Fibroblast of villous mesenchyme (primary cell): ENCODE measurements at regions not wholly inside any gene's neighbourhood (a gene's known extent, or its start where the extent isn't known, plus 50 kb on each side); places are given as distances from the start of the nearest gene placed in this dataset.

Experiments
- DNase-seq: peaks from one replicate; pipeline ENCODE4 v3.0.0-alpha.2; 2010; ENCODE audit warnings: low read depth
- H3K4me3 ChIP-seq: 2 replicates; pipeline ENCODE4 v1.5.1; 2011; ENCODE audit warnings: low read depth, mild to moderate bottlenecking, low read length
- TF ChIP-seq, protein P1 (sequence below): IDR thresholded peaks from 2 replicates; pipeline ENCODE4 v1.5.1; 2012; ENCODE audit warnings: low read depth, mild to moderate bottlenecking, low read length; ENCODE audit not compliant: insufficient read depth

GRCh38 chr7:25774675-25775074, 377.3 kb upstream of the NFE2L3 start:
- TF ChIP-seq, protein P1, sequence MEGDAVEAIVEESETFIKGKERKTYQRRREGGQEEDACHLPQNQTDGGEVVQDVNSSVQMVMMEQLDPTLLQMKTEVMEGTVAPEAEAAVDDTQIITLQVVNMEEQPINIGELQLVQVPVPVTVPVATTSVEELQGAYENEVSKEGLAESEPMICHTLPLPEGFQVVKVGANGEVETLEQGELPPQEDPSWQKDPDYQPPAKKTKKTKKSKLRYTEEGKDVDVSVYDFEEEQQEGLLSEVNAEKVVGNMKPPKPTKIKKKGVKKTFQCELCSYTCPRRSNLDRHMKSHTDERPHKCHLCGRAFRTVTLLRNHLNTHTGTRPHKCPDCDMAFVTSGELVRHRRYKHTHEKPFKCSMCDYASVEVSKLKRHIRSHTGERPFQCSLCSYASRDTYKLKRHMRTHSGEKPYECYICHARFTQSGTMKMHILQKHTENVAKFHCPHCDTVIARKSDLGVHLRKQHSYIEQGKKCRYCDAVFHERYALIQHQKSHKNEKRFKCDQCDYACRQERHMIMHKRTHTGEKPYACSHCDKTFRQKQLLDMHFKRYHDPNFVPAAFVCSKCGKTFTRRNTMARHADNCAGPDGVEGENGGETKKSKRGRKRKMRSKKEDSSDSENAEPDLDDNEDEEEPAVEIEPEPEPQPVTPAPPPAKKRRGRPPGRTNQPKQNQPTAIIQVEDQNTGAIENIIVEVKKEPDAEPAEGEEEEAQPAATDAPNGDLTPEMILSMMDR = no peak
- no peak for DNase-seq
- no peak overlapping the region for H3K4me3 ChIP-seq

- DNase-seq = no peak
- H3K4me3 ChIP-seq = no peak overlapping the region
- TF ChIP-seq, protein P1 = no peak
Observed at GRCh38 chr7:25775570-25775969, 376.4 kb upstream of the NFE2L3 start.

GRCh38 chr7:25775999-25776743, 375.8 kb upstream of the NFE2L3 start:
- TF ChIP-seq, protein P1 = no peak
- H3K4me3 ChIP-seq = no peak overlapping the region
- no peak for DNase-seq

GRCh38 chr7:25776744-25777123, 375.3 kb upstream of the NFE2L3 start:
- TF ChIP-seq, protein P1 = no peak
- no peak for DNase-seq
- H3K4me3 ChIP-seq = no peak overlapping the region

- H3K4me3 ChIP-seq = no peak overlapping the region
- no peak for DNase-seq
- TF ChIP-seq, protein P1 = no peak
Observed at GRCh38 chr7:25777969-25778708, 373.9 kb upstream of the NFE2L3 start.

- H3K4me3 ChIP-seq = no peak overlapping the region
- TF ChIP-seq, protein P1 = no peak
- no peak for DNase-seq
Observed at GRCh38 chr7:25779002-25779546, 372.9 kb upstream of the NFE2L3 start.
